GM19395 (cell line): ENCODE measurements at regions not wholly inside any gene's neighbourhood (a gene's known extent, or its start where the extent isn't known, plus 50 kb on each side); places are given as distances from the start of the nearest gene placed in this dataset.
A peak's percentile ranks its signal among the peaks of the same experiment; 100 is the strongest.
"Not testable (repeated sequence)": the region's sequence is repeated elsewhere in the genome, so short reads cannot be mapped to it uniquely, and the experiment has no call there.

ENCODE experiments used
- ATAC-seq: cut with Tn5 transposase; IDR thresholded peaks from one replicate; pipeline ENCODE4 v1.9.1; 2021; ENCODE audit warnings: mild to moderate bottlenecking, moderate library complexity; ENCODE audit not compliant: unreplicated experiment

DNA sequence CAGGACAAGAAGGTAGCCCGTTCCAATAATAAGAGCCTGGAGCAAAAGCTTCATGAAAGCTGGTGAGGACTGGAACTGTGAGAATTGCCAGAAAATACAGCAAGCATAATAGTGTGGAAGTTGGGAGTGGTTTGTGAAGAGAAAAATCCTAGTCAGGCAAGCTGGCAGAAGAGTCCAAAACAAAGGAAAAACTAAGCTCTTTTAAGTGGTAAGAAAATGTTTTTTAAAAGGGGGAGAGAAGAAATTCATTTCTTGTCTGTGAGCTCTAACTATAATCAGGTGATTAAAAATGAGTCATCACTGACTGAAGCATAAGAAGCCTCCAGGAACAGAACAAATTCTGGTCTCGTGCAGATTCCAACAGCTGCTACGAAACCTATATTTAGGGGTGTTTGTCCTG is 102.6 kb downstream of the CAAP1 start:
- no peak for ATAC-seq

DNA sequence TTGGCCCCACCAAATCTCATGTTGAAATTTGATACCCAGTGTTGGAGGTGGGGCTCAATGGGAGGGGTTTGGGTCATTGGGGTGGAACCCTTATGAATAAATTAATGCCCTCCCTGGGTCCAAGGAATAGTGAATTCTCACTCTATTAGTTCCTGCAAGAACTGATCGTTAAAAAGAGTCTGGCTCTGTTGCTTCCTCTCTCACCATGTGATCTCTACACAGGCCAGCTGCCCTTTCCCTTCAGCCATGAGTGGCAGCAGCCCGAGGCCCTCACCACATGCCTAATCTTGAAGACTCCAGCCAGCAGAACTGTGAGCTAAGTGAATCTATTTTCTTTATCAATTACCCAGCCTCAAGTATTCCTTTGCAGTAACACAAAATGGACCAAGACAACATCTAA is 106.0 kb downstream of the CAAP1 start:
- ATAC-seq = no peak

DNA sequence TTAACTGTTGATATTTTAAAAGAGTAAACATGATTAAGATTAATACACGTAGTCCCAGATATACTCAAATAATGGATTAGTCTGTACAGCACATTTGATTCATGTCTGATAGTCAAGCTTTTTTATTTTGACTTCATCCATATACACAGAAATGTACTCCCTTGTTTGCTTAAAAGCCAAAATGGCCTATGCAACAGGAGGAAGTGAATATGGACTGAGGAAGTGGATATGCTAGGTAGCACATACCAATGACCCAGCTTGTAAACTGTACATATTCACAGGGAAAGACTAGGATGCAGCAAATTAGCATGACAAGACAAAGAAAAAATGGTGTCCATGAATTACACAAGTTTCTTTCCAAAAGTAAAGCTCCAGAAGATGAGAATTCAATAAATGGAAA is 109.7 kb downstream of the CAAP1 start:
- no peak for ATAC-seq

DNA sequence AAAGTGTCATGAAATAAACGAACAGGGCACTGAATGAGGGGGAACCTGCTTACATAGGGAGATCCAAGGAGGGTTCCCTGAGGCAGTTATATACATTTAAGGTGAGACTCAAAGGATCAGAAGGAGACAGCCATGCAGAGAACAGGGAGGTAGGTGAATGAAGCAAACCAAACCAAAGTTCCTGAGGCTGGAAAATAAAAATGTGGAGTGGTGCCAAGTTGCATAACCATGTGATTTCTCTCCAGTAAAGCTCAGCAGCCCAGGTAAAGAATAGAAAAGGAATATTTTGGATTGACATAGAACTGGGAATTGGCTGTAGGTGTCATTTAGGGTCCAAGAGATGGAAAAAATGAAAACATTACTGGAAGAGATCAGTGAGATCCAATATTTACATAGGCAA is 110.7 kb downstream of the CAAP1 start:
- no peak for ATAC-seq

DNA sequence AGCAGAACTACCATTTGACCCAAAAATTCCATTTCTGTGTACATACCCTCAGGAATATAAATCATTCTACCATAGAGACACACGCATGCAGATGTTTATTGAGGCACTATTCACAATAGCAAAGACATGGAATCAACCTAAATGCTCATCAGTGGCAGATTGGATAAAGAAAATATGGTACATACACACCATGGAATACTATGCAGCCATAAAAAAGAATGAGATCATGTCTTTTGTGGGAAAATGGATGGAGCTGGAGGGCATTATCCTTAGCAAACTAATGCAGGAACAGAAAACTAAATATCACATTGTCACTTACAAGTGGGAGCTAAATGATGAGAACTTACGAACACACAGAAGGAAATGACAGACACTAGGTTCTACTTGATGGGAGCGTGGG is 112.3 kb downstream of the CAAP1 start:
- not testable (repeated sequence) for ATAC-seq

DNA sequence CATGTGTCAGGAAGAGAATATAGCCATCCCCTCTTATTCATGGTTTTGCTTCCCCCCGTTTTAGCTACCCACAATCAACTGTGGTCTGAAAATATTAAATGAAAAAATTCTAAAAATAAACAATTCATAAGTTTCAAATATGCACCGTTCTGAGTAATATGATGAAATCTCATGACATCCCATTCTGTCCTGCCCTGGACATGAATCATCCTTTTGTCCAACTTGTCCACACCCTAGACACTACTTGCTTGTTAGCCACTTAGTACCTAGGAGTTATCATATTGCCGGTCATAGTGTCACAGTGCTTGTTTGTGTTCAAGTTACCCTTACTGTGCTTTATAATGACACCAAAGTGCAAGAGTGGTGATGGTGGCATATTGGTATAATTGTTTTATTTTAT is 113.5 kb downstream of the CAAP1 start:
- ATAC-seq = no peak

DNA sequence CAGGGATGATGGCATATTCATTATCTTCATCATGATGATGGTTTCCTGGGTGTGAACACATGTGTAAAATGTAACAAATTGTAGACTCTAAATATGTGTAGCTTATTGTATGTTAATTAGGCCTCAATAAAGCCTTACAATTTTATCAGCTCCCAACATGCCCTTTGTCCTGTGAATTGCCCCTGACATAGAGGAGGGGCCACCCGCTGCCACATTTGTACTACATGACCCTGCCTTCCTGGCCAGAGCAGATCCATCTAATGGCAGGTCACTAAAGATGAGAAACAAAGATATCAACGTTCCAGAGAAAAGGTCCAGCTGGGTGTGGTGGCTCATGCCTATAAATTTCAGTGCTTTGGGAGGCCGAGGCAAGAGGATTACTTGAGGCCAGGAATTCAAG is 117.2 kb downstream of the CAAP1 start:
- ATAC-seq = no peak

DNA sequence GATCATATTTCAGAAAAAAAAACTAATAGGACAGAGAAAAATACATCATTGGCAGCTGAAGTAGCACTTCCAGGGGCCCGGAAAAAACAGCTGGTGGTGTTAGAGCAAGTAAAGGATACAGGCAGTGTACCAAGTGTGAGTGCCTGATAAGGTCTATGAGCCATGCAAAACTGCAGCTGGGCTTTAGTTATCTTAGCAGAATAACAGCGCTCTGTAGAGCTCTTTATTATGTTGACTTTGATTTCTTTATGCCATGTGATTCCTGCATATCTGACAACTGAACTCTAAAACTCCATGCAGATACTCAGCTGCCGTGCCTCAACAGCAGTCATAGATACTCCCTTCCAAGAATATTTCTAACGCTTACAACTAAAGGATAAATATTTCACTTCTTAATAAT is 119.5 kb downstream of the CAAP1 start:
- no peak for ATAC-seq

DNA sequence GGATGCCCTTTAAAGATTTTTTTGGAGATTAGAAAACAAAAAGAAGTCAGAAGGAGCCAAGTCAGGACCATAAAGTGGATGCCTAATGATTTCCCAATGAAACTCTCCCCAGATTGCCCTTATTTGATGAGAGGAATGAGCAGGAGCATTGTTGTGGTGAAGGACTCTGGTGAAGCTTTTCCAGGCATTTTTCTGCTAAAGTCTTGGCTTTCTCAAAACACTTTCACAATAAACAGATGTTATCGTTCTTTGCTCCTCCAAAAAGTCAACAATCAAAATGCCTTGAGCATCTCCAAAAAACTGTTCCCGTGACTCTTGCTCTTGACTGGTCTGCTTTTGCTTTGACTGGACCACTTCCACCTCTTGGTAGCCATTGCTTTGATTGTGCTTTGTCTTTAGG is 121.8 kb downstream of the CAAP1 start:
- no peak for ATAC-seq

DNA sequence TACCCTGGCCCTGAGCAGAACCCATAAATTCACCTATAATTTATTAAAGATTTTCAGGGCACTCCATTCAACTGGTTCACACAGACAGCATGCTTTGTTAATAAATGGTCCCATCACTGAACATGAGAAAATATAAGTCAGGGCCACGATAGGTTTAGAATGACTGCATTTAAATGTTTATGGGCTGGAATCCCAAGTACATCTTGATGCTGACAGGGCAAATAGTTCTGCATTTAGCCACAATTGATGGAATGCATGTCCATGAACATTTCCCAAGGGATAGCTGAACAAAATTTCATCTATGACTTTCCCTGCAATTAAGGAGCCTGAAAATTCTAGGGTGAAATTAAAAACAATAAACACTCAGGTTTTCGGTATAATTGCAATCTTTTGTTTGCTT is 124.5 kb downstream of the CAAP1 start:
- ATAC-seq = no peak

DNA sequence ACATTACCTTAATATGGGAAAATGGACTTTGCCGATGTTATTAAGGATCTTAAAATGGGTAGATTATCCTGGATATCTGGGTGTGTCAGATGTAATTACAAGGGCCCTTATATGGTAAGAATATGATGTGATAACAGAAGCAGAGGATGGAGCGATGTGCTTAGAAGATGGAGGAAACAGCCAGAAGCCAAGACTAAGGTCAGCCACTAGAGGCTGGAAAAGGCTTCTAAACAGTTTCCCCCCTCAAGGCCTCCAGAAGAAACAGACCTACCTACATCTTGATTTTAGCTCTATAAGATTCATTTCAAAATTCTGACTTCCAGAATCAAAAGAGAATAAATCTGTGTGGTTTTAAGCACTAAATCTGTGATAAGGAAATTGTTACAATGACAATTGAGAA is 131.9 kb downstream of the CAAP1 start:
- no peak for ATAC-seq

DNA sequence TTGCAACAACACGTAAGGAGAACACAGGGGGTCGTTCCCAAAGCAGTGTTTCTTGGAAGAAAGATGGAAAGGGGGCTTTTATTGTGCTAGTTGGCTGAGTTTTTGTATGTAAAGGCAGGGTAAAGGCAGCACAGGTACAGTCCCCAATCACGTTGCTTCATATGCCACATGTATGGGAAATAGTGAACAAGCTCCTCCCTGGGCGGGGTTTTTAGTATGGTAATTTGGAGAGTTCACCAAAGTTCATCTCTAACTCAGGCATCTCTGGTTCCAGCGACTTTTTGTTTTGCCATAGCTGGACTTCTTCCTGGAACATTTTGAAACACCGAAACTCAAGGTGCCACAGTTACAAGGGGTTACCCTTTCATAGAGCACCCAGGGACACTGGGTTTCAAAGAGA is 133.9 kb downstream of the CAAP1 start:
- ATAC-seq = no peak

DNA sequence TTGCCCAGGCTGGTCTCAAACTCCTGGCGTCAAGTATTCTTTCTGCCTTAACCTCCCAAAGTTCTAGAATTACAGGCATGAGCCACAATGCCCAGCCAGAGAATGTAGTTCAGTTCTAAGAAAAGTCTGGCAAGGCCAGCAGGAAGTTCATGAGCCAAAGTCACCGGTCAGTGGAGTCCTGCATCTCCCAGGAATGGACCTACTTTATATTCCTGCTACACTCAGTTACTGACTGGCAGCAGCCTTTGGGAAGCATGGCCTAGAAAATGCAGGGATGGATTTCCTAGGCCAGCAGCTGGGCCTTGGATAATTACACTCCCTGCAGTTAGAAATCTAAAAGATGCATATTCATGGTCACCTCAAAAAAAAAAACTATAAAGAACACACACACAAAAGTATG is 135.7 kb downstream of the CAAP1 start:
- no peak for ATAC-seq

DNA sequence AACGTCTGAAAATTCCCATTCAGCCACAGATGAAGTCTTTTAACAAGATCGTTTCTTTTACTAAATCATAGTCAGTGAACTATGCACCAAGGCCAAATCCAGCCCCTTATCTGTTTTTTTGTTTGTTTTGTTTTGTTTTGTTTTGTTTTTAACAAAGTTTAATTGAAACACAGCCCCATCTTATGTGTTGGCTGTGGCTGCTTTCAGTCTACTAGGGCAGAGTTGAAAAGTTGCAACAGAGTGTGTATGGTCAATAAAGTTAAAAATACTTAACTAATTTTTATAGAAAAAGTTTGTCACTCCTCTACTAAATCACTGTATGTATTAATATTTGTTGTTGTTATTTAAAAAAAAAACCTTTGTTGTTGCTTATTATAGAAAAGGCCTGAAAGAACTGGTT is 137.1 kb downstream of the CAAP1 start:
- no peak for ATAC-seq

DNA sequence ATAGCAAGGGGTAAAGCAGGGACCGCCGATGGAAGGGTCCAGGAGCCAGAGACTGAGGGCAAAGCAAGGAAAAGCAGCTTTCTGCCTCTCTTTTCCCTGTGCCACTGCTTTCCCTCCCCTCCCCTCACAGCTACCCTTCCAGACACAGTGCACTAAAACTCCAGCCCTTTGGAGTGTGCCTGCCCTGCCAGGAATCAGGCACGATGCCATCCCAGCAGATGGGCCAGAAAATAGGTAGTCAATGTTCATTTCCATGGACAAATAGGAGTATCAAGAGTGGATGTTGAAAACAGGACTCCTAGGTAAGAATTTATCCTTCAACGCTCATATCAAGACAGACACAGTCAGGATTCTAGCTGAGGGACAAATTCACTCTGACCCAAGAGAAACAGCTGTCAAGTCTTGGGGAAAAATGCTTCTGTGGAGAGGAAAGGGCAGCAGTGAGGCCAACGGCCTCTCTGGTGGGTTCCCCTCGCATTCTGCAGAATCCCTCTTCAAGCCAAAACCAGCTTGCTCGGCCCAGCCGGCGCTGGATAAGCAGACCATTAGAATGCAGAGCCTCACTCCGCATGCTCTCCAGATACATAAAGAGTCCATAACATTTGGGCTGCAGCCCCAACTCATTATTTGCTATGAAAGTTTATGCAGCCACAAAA is 138.0 kb downstream of the CAAP1 start:
- no peak for ATAC-seq

DNA sequence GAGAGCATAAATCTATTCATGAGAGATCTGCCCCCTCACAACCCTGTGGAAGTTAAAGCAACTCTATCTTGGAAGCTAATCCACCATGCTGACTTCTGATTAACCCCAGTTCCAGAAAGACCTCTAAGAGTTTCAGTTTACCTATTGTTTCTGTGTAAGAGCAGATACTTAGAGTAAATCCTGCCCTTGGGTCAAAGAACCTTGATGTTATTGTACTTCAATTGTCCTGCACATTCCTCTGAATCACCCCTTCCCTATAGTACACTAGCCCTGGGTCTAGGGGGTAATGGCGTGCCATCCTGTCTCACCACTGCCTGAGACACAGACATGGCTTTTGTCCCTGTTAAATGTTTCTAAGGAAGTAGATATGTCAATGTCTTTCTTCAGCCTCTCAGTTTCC is 138.6 kb downstream of the CAAP1 start:
- ATAC-seq = no peak

DNA sequence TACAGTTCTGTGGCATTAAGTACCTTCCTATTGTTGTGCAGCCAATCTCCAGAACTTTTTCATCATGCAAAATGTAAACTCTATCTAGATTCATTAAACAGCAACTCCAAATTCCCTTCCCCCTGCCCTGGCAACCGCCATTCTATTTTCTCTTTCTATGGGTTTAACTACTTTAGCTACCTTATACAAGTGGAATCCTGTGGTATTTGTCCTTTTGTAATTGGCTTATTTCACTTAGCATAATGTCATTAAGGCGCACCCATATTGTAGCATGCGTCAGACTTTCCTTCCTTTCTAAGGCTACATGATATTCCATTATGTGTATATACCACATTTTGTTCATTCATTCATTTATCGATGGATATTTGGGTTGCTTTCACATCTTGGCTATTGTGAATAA is 142.4 kb downstream of the CAAP1 start:
- ATAC-seq = no peak

DNA sequence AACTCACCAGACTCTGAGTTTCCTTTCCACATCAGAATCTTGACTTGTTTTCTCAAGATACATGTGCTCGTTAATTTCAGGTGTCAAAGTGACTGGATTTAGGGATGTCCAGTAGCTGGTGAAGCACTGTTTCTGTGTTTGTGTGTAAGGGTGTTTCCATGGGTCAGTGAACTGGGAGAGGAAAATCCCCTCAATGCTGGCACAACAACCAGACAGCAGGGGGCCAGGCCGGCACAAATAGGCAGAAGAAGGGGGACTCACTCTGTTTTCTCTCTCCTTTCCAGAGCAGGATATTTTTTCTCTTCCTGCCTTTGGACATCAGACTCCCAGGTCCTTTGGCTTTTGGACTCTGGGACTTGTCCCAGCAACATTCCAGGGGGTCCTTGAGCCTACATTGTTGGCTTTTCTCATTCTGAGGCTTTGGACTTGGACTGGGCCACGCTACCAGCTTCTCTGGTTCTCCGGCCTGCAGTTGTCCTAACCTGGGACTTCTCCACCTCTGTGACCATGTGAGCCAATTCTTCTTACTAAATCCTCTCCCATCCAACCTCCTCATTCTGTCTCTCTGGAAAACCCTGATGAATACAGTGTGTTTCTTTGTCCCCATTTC is 144.0 kb downstream of the CAAP1 start:
- no peak for ATAC-seq

DNA sequence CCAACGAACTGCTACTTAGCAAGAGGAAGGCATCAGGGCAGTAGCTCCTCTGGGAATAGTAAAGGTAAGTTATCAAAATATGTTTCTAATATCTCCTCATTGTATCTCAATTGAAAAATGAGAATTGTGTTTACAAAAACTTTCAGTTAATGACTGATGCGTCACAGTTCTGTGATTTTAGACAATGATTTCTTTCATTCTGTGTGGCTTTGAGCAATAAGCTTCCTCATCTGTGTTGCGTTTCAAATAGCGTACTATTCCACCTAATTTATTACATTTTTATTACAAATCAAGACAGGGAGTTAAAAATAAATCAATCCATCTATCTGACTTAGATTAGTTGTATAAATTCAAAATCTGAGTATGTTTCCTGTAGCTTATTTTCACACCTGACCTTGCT is 145.0 kb downstream of the CAAP1 start:
- ATAC-seq = no peak

DNA sequence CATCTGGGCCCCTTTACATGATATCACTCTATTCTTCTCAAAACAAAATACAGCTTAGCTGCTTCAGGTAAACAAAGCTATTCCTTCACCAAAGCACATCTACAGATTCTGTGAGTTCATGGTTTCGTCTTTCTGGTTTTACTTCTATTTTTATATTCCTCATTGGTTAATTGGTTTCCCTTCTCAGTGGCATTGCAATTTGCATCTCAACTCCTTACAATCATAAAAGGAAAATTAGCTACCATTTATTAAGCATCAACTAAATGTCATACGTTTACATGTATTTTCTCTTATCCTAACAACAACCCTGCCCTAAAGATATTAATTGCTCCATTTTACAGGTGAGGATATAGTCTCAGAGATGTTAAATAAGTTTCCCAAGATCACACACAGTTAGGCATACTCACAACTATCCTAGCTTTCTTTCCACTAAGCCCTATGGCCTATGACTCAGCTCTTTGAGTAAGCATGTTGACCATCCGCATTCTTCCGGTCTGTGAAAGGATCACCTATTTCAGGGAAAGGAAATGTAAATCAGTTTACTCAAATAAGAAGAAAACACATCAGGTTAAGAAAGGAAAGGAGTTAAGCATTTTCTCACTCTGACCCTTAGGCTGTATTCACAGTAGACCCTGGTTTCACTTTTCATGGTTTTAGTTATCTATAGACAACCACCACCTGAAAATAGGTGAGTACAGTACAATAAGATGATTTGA is 146.1 kb downstream of the CAAP1 start:
- peak; percentile 92 for ATAC-seq

DNA sequence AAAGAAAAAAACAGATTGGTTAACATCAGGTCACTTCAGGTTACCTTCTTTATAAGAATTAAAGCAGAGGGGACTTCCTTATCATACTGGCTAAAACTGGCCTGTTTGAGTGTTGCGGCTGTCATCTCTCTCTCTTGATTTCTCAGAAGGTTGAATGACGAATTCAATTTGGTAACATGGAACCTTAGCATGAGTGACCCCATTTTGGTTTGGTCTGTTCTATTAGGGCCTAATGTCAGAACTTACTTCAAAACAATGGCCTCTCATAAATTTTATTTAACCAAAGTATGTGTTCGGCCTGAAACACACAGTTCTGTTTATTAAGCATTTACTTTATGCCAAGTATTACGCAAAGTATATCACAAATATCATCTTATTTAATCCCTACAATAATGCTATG is 147.5 kb downstream of the CAAP1 start:
- ATAC-seq = no peak

DNA sequence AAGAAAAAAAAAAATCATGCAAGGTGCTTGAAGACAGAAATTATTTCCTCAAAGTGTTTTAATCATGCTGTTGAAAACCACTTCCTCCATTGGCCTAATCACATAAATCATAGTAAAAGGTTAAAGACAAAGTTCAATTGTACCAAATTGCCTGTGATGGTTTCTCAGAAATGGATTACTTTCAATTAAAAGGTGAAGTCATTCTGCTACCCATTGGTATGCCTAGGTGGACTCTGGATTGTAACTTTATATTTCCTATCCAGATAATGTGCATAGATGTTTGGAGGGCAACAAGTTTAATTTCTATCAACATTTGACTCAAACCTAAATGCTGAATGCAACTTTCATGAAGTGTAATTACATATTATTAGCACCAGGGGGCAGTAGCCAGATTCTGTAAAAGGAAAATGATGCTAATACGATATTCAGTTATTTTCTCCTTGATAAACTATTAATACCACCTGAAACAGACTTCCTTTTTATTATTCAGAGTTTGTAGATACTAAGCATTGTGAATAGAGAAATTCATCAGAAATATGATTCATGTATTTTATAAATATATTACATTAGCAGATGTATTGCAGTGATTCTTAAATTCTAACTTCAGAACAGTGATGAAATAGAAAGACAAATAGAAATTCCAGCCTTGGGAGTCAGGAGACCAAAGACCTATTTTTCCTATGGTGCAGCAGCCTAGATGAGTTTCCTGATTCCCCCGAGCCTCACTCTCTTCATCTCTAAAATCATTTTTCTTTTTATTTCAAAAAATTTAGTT is 148.2 kb downstream of the CAAP1 start:
- no peak for ATAC-seq
